HG02623 (cell line): ENCODE measurements at regions not wholly inside any gene's neighbourhood (a gene's known extent, or its start where the extent isn't known, plus 50 kb on each side); places are given as distances from the start of the nearest gene placed in this dataset.
A peak's percentile ranks its signal among the peaks of the same experiment; 100 is the strongest.
"Not testable (repeated sequence)": the region's sequence is repeated elsewhere in the genome, so short reads cannot be mapped to it uniquely, and the experiment has no call there.

ENCODE experiments used
- ATAC-seq: cut with Tn5 transposase; IDR thresholded peaks from one replicate; pipeline ENCODE4 v1.9.1; 2021; ENCODE audit warnings: moderate library complexity; ENCODE audit not compliant: unreplicated experiment

- no peak for ATAC-seq
Measured at GRCh38 chr7:142698429-142698828, 50.8 kb upstream of the PRSS1 start.

GRCh38 chr7:142697270-142697669 lies 52.0 kb upstream of the PRSS1 start:
- ATAC-seq = no peak

- ATAC-seq = no peak
Measured at GRCh38 chr7:142696456-142697179, 52.7 kb upstream of the PRSS1 start.

DNA sequence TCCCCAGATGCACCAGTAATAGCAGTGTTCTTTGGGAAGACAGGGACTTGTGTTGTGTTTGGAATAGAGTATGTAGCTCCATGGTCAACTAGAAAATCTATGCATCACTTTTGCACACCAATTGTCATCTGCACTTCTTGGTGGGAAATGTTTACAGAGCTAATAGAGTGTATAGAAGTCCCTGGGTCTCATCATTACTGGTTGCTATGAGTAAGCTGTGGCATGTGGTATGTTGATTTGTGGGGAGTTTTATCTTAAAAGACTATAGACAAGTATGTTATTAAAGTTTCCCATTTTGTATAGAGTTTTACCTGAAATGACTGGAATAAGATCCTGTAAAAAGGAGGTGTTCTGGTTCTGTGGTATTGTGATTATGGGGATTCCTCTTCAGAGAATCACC lies 55.4 kb upstream of the PRSS1 start:
- no peak for ATAC-seq

GRCh38 chr7:142690554-142691182 lies 58.6 kb upstream of the PRSS1 start:
- peak; percentile 48 for ATAC-seq

DNA sequence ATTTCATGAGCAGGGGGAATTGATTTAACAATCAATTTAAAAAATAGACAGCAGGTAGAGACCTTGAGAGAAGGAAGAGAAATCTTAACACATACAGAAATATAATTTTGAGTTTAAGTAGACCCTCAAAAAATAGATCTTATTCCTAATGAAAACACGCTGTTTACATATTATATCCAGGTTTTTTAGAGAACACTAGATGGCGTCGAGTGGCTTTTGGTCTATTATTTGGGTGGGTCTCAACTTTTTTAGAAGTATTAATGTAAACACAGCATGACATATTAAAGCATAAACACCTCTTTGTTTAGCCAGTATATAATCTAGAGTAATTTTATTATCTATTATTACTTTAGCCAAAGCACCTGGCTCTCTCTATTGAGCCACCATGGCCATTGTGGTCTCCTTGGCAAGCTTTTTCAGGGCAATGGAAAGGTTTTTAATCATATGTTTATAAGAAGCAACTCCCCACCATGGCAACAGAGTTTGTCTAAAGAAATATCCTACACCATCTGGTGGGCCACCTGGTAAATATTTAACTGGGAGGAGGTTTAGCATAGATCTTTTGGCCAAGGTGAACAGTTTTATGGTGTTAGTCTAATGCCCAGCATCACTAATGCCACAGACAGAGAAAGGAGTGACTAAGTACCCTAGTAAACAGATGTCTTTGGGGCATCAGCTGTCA lies 59.7 kb upstream of the PRSS1 start:
- ATAC-seq = no peak

DNA sequence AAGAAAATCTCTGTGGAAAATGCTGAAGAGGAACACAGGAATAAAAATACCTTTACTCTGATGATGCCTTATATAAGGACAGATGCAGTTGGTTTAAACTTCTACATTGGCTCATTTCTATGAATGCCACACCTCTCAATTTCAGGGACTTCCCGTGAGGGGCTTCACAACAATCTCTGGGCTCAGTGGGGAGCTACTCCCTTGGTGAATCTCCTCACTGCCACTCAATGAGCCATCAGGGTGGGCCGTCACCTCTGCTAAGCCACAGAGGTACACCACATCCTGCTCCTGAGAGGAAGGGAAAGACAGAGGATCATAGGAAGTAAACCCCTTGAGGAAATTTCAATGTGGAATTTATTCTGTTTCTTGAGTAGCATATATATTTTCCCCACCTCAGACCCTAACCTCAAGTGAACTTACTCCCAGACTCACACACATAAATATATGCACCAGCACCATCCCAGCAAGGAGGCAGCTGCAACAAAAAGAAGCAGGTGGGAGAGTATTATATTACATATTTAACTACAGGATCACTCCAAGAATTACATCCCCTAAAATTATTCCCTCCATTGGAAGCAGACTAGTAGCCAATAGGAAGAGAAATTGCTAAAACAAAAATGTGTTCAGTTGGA lies 63.3 kb upstream of the PRSS1 start:
- ATAC-seq = no peak

GRCh38 chr7:142681314-142682092 lies 67.8 kb upstream of the PRSS1 start:
- ATAC-seq = no peak

DNA sequence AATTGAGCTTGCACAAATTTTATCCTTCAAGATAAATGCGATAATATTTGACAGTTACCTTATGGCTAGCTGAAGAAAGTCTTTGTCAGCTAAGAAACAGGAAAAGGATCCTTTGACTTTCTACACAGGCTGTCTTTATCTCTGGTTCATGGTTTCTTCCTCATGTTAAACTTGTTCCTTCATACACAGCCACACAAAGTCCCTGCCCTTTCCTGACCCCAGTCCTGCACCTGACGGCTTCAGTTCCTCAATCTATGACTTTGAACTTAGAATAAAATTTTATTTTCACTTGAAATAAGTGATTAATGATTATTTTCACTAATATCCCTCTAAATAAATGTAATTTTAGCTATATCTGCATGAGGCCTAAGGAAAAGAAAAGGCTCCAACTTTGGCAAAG lies 77.8 kb upstream of the PRSS1 start:
- ATAC-seq = no peak

DNA sequence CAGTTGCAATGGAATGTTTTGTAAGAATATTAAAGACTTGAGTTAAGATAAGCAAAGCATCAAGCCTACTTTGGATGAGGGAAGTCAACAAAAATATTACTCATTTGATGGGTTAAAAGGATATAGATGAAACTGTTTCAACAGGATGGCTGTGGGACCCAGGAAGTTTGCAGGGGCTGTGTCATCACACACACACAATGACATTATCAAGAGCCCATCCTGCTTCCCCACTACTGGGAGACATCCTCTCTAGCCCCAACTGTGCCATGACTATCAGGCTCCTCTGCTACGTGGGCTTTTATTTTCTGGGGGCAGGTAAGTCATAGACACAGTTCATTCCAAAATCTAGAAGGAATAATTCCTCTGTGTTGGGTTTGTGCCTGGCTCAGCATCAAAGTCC lies 78.8 kb upstream of the PRSS1 start:
- ATAC-seq = no peak

GRCh38 chr7:142669074-142669654 lies 80.1 kb upstream of the PRSS1 start:
- ATAC-seq = no peak

- no peak for ATAC-seq
Measured at GRCh38 chr7:142668495-142668894, 80.8 kb upstream of the PRSS1 start.

DNA sequence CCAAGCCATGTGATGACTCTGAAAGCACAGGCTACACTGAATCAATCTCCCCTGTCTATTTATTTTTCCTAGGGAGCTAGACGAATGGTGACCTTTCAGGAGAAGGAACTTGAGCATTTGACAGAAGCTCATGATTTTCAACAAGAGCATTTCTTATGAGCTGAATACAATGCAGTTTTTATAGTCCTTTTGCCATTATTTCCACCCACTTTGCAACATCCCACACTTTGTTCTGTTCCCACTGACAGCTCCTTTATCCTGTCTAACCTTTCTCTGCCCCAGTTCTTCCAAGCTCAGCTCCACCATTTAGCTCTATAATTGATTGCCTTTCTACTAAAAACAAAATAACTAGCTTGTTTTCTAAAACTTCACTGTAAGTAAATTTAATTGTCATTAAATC lies 91.9 kb upstream of the PRSS1 start:
- ATAC-seq = no peak

- no peak for ATAC-seq
Measured at GRCh38 chr7:142654398-142654797, 94.9 kb upstream of the PRSS1 start.

GRCh38 chr7:142647749-142648148 lies 101.5 kb upstream of the PRSS1 start:
- ATAC-seq = no peak

- ATAC-seq = no peak
Measured at GRCh38 chr7:142646386-142647140, 102.7 kb upstream of the PRSS1 start.

- ATAC-seq = no peak
Measured at GRCh38 chr7:142645777-142646176, 103.5 kb upstream of the PRSS1 start.

DNA sequence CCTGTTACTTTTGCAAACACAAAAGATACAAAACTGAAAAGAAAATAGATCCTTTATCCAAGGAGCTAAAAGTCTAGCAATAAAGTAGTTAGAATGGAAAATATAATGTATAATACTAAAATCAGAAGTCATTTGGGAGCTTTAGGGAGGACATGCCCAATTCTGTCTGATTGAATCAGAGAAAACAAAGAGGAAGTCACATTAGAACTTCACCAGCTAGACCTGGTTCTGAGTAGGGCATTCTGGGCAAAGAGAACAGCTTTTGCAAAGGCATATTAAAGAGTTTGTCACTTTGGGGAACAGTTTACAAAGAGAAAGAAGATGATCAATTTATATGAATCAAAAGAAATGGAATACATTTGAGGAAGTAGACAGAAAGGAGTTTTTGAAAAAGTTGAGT lies 107.0 kb upstream of the PRSS1 start:
- ATAC-seq = no peak

DNA sequence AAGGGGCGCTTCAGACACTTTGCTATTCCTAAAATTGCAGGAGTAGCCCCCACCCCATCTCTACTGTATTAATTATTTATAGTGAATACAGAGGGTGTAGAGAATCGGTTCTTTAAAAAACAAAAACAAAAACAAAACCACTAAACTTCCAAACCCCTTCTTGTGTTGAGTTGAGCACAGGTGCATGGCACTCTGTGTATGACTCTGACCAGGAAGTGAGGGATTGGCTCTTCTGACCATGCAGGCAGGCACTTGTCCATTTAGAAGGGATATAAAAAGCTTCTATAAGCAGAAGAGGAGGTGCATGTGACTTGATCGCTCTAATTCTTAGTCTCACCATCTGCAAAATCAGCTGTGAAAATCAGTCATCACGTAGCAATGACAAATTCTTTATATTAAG lies 108.0 kb upstream of the PRSS1 start:
- ATAC-seq = not testable (repeated sequence)

DNA sequence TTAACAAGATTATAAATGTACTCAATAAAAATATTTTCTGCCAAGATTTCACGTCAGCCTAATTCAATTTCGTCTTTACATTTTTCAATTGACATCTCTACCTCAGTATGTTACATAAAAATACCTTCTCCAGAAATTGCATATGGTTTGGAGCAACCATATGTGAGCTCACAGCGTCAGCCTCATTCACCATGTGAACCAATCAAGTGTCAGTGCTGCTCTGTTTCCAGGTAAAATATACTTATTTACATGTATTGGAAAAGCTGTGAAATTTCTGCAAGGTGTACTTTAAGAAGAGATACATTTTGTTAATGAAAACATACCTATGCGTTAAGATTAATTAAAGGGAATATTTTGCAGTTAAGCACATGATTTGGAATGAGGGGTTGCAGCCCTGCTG lies 110.7 kb upstream of the PRSS1 start:
- no peak for ATAC-seq
